ENCODE measurements at regions not wholly inside any gene's neighbourhood (a gene's known extent, or its start where the extent isn't known, plus 50 kb on each side); places are given as distances from the start of the nearest gene placed in this dataset.

DNA sequence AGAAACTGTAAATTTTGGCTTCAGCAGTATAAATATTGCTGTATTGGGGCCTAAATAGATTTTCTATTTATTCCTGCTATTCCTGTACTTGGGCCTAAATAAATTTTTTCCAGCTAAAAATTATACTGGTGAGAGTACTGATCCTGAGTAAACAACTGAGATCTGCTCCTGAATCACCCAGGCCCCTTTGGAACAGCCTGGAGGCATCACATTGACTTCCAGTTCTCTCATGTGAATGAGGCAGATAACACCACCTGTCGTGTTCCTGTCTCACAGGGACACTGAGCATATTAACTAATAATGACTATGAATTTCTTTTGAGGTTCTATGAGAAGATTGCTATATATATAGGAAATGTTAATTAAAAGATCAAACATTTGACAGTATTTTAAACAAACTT lies 119.5 kb upstream of the PLCXD3 start:
- TF ChIP-seq POLR2A (IDR thresholded peaks at IDR 0.05) (no peak), CTCF (IDR thresholded peaks at IDR 0.05) (no peak)
- H3K27ac ChIP-seq: no peak overlapping the region
- H3K36me3 ChIP-seq (replicated peaks in 1 of 2): no peaks in the 10 kb centered on the region
- intact Hi-C loops (cut with DNase I): no loop called here
- H3K27me3 ChIP-seq: no peaks in the 10 kb centered on the region
- peak in 1 of 7 donors; percentile 74 for DNase-seq
- H3K4me3 ChIP-seq: no peak overlapping the region
- no peaks in the 10 kb centered on the region for H3K4me1 ChIP-seq (replicated peaks in 1 of 2)
- WGBS, 4 donors: 55 to 68% (median 65%) methylated on average over 1 of the region's 1 CpG
- no peaks in the 10 kb centered on the region for H3K9me3 ChIP-seq (replicated peaks in 1 of 3)

GRCh38 chr5:41625571-41625970 lies 115.2 kb upstream of the PLCXD3 start:
- Histone ChIP-seq H3K4me3 (no peak overlapping the region), H3K27me3 (no peaks in the 10 kb centered on the region), H3K27ac (no peak overlapping the region), H3K36me3 (replicated peaks in 1 of 2) (no peaks in the 10 kb centered on the region), H3K4me1 (replicated peaks in 1 of 2) (no peaks in the 10 kb centered on the region), H3K9me3 (replicated peaks in 1 of 3) (no peaks in the 10 kb centered on the region)
- intact Hi-C loops (cut with DNase I): no loop called here
- TF ChIP-seq CTCF (IDR thresholded peaks at IDR 0.05): no peak
- TF ChIP-seq POLR2A (IDR thresholded peaks at IDR 0.05): no peak
- no peak for DNase-seq

DNA sequence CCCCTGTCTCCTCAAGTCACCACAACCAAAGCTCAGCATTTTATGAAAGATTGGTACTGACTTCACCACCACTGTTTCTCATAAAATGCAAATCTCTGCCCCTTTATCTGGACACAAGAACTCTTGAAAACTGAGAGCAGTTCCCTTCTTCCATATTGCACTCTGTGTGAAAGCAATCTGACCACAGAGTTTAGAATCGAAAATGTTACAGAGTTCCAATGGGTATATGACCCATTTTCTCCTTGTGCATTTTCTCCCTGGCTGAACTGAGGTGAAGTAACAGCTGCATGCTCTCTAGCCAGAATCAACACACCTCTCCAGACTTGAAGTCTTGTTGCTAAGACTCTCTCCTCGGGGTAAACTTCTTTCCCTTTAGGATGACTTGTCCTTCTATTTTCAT lies 111.0 kb upstream of the PLCXD3 start:
- intact Hi-C loops (cut with DNase I): no loop called here
- no peaks in the 10 kb centered on the region for H3K36me3 ChIP-seq (replicated peaks in 1 of 2)
- no peak for DNase-seq
- 29 to 35% (median 32%) methylated on average over 2 of the region's 2 CpGs for WGBS, 4 donors
- H3K4me1 ChIP-seq (replicated peaks in 1 of 2): no peaks in the 10 kb centered on the region
- TF ChIP-seq POLR2A (IDR thresholded peaks at IDR 0.05): no peak
- no peak for TF ChIP-seq CTCF (IDR thresholded peaks at IDR 0.05)
- H3K27me3 ChIP-seq: no peaks in the 10 kb centered on the region
- H3K27ac ChIP-seq: no peak overlapping the region
- no peaks in the 10 kb centered on the region for H3K9me3 ChIP-seq (replicated peaks in 1 of 3)
- no peak overlapping the region for H3K4me3 ChIP-seq

DNA sequence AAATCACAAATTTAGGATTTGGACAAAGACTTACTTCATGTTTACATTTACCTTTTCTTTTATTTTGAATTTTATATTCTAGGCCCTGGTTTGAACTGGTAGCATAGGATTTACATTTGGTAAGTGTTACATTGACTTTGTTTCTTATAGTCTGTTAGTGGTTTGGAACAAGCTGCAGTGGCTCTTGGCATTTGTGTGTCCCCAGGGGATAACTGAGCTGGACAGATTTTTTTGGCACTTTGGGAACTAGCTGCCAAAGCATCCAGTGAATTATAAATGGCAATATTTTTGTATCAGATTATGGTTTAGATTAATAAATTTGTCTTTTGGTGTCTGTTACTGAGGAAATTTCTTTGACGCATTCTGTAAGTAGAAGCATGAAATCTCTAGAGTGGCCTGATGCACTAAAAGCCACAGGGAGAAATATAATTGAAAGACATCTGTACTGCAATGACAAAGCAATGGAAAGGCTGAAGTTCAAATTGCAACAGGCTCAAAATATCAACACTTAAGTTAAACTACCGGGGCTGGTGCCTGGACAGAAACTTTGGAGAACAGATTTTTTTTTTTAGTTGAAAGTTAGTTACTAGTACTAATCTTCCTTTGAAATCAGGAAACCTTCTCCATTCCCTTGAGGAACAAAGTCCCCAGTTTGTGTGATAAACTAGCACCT lies 107.6 kb upstream of the PLCXD3 start:
- 71 to 84% (median 74%) methylated on average over 2 of the region's 2 CpGs for WGBS, 4 donors
- no peak for DNase-seq
- no peak overlapping the region for H3K27ac ChIP-seq
- H3K9me3 ChIP-seq (replicated peaks in 1 of 3): no peaks in the 10 kb centered on the region
- TF ChIP-seq CTCF (IDR thresholded peaks at IDR 0.05): no peak
- no peaks in the 10 kb centered on the region for H3K27me3 ChIP-seq
- H3K36me3 ChIP-seq (replicated peaks in 1 of 2): no peaks in the 10 kb centered on the region
- no peak overlapping the region for H3K4me3 ChIP-seq
- intact Hi-C loops (cut with DNase I): no loop called here
- no peaks in the 10 kb centered on the region for H3K4me1 ChIP-seq (replicated peaks in 1 of 2)

Measured in adrenal gland (tissue), 9 donors.